HFF-Myc (cell line): ENCODE measurements at regions not wholly inside any gene's neighbourhood (a gene's known extent, or its start where the extent isn't known, plus 50 kb on each side); places are given as distances from the start of the nearest gene placed in this dataset.
A peak's percentile ranks its signal among the peaks of the same experiment; 100 is the strongest.

Source experiments
- DNase-seq: peaks from one replicate; pipeline ENCODE4 v3.0.0-alpha.2; 2011; ENCODE audit warnings: low read depth; ENCODE audit errors: extremely low read depth
- H3K4me3 ChIP-seq: replicated peaks from 2 replicates; pipeline ENCODE4 v1.5.1; 2011; ENCODE audit warnings: low read depth, mild to moderate bottlenecking, control low read depth, low read length
- CTCF ChIP-seq: IDR thresholded peaks from 2 replicates; pipeline ENCODE4 v1.5.1; 2012; ENCODE audit warnings: mild to moderate bottlenecking, low read depth, low read length, control low read depth; ENCODE audit errors: missing control alignments

GRCh38 chr4:15340902-15341732 lies 86.7 kb upstream of the C1QTNF7 start:
- no peak overlapping the region for H3K4me3 ChIP-seq
- DNase-seq = no peak
- TF ChIP-seq CTCF = no peak

- no peak overlapping the region for H3K4me3 ChIP-seq
- no peak for TF ChIP-seq CTCF
- no peak for DNase-seq
Measured at GRCh38 chr4:15341733-15342300, 86.0 kb upstream of the C1QTNF7 start.

GRCh38 chr4:15343000-15343399 lies 84.8 kb upstream of the C1QTNF7 start:
- no peak overlapping the region for H3K4me3 ChIP-seq
- DNase-seq = no peak
- TF ChIP-seq CTCF = no peak

- DNase-seq = no peak
- no peak overlapping the region for H3K4me3 ChIP-seq
- TF ChIP-seq CTCF = no peak
Measured at GRCh38 chr4:15343581-15343980, 84.3 kb upstream of the C1QTNF7 start.

- peak; percentile 78 for DNase-seq
- TF ChIP-seq CTCF = no peak
- no peak overlapping the region for H3K4me3 ChIP-seq
Measured at GRCh38 chr4:15344041-15344440, 83.8 kb upstream of the C1QTNF7 start.

GRCh38 chr4:15345134-15345533 lies 82.7 kb upstream of the C1QTNF7 start:
- TF ChIP-seq CTCF = no peak
- DNase-seq = no peak
- no peak overlapping the region for H3K4me3 ChIP-seq
